ENCODE measurements at regions not wholly inside any gene's neighbourhood (a gene's known extent, or its start where the extent isn't known, plus 50 kb on each side); places are given as distances from the start of the nearest gene placed in this dataset.
"Not testable (repeated sequence)": the region's sequence is repeated elsewhere in the genome, so short reads cannot be mapped to it uniquely, and the experiment has no call there.

DNA sequence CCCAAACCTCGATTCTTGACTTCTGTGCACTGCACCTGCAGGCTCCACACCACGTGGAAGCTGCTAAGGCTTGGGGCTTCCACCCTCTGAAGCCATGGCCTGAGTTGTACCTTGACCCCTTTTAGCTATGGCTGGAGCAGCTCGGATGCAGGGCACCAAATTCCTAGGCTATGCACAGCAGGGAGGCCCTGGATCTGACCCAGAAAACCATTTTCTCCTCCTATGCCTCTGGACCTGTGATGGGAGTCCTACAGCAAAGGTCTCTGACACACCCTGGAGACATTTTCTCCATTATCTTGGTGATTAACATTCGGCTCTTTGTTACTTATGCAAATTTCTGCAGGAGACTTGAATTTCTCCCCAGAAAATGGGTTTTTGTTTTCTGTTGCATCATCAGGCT, 309.2 kb upstream of the DDI1 start:
- no peak for DNase-seq (ENCODE audit: low read depth in 2 of 3, low spot score in 1 of 3)

DNA sequence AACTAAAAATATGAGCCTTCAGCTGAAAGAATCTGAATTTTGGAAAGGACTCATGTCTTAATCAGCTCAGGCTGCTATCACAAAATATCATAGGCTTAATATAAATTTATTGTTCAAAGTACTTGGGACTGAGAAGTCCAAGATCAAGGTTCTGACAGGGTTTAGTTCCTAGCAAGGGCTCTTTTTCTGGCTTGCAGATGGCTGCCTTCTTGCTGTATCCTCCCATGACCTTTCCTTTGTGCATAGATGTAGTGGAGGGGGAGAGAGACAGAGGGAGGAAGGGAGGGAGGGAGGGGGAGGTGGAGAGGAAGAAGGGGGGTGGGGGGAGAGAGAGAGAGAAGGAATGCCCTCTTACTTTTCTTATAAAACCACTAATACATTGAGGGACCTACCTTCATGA, 306.8 kb upstream of the DDI1 start:
- DNase-seq (ENCODE audit: low read depth in 2 of 3, low spot score in 1 of 3), result no peak

DNA sequence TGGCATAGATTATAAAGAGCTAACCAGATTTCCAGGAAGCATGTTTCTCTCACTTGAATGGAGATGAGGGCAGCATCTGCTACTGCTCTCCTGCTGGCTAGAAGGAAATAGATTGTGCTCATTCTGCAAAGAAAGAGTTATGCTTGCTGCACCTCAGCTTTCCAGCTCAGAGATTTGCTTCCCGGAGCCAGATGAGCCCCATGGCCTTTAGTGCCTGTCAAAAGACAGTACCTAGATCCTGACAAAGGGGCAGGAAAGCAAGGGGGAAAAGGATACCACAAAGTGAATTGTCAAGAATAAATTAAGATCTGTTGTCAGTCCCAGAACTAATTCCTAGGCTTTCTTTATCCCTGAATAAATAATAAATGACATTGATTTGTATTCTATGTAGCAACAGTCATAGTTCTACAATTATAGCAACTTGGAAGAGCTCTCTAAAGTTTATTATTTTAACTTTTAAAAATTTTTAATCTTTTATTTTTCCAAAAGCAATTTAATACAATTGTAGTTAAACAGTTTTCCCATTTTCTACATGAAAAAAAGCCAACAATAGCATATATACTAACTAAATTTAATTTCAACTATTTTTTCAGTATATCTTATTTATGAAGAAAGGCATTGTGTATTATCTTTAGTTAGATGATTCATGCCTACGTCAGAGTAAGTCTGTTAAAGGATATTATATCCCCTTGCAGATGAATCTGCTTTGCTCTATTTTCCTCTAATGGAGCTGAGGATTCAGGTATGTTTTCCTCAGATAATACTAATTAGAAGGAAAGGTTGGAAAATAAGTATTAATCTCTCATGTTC, 306.1 kb upstream of the DDI1 start:
- no peak for DNase-seq (ENCODE audit: low read depth in 2 of 3, low spot score in 1 of 3)

DNA sequence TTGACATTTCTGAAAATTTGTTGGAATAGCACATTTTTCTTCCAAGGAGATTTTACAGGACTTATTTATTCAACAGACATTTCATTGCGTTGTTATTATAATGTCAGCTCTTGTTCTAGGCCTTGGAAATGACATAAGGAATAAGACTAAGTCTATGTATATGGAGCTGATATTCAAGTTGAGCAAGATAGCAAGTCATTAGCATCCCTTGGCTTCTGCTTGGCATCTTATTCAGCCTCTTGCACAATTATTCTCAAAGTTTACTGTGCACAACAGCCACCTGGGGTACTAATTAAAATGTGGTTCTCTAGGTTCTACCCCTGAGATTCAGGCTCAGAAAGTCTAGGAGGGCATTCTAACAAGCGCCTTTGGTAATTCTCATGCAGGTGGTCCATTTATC, 304.8 kb upstream of the DDI1 start:
- no peak for DNase-seq (ENCODE audit: low read depth in 2 of 3, low spot score in 1 of 3)

DNA sequence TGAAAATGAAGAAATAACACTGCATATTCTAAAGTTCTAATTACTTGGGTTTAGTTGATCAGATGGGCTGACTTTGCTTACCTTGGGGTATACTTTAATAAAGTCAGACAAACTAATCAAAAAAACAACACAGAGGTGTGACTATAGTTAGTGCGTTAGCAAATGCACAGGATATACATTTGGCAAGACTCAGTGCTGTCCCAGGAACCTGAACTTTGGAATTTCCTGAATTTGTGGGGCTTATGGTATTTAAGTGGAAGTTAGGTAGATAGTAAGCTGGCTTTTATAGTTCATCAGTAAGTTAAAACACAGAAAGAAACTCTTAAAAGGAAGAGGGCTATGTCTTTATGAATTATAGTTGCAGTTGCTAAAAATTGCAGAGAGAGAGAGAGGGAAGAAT, 302.6 kb upstream of the DDI1 start:
- DNase-seq (ENCODE audit: low read depth in 2 of 3, low spot score in 1 of 3), result no peak

DNA sequence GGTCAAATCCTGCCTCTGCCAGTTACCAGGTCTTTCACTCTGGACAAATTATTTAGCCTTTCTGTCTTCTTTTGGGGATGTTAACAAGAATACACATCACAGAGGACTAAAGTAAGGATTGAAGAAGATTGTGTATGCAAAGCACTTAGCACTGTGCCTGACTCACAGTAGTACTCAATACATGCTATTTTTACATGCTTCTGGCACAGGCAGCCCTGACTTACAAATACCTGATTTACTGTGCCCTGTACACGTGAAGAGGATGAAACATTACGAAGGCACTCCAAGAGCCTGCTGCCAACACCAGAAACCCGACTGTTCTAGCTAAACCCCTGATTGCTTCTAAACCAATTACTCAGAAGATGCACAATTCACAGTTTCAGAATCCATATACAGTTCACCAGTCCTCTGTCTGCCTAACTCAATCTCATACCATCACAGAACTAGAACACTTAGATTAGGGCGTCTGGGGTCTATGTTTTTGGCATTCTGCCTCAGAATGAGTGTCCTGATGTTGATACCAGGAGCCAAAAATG, 300.9 kb upstream of the DDI1 start:
- no peak for DNase-seq (ENCODE audit: low read depth in 2 of 3, low spot score in 1 of 3)

DNA sequence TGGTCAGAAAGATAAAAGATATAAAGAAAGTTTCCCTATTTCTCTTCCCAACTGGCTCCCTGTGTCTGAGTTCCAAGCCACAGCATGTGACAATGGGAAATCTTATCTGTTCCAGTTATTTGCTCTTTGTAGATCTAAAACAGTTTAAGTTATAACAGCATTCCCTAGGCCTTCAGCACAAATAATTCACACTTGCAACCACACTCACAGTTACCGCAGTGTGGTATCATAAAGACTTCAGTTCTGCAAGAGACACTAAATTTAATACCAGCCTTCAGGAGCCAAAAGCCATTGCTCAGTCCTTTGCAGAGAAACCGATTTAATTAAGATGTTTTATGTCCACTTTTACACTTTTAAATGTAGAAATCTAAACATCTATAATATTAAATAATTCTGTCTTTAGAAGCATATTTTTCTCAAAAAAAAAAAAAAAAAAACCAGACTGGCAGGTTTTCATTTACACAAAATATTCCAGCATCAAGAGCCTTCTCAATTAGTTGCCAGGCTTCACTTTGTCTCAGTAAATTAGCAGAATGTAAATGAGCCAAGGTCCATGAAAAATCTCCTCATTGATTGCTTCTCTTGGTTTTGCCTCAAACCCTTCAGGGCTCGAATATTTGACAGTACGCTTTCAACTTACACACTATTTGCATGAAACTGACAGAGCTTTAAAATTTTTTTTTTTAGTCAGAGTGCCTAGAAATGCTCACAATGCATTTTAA, 300.0 kb upstream of the DDI1 start:
- no peak for DNase-seq (ENCODE audit: low read depth in 2 of 3, low spot score in 1 of 3)

DNA sequence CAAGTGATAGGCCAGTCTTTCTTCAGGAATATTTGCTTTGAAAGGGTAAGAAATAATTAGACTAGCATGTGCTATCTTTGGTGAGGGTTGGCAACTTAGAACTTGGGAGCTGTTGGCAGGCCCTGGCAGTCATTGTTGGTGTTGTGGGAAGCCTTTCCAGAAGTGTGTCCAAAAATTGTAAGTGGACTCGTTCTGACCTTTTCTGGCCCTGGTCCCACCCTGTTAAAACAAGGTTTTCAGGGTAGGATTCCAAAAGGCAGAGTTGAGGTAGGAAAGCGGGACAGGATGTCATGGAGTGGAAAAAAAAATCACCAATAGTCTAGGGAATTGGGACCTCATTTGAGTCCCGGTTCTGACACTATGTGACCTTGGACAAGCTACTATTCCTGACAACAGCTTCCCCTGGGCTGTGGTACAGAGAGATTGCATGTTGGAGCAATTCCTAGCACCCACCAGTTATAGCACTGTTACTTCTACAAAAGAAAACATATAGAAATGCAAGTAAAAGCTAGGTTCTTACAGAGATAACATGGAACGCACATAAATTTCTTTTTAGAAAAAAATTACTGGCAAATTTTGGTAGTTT, 299.3 kb upstream of the DDI1 start:
- DNase-seq (ENCODE audit: low read depth in 2 of 3, low spot score in 1 of 3), result no peak

DNA sequence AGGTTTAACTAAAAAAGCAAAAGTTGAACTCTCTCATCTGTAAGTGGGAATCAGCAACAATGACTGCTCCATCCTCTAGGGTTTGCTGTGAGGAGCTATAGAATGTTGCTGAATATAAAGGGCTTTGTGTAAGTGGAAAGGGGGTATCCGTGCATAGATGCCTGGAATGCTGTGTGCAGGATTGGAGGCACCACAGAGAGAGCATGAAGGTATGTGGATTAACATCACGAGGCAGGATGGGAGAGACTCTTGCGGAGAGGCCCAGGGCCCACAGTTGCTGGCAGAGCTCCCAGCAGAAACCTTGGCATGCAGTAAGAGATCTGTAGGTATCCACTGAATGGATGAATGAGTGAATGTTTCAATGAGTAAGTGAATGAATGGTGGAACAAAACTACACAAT, 298.7 kb upstream of the DDI1 start:
- no peak for DNase-seq (ENCODE audit: low read depth in 2 of 3, low spot score in 1 of 3)

DNA sequence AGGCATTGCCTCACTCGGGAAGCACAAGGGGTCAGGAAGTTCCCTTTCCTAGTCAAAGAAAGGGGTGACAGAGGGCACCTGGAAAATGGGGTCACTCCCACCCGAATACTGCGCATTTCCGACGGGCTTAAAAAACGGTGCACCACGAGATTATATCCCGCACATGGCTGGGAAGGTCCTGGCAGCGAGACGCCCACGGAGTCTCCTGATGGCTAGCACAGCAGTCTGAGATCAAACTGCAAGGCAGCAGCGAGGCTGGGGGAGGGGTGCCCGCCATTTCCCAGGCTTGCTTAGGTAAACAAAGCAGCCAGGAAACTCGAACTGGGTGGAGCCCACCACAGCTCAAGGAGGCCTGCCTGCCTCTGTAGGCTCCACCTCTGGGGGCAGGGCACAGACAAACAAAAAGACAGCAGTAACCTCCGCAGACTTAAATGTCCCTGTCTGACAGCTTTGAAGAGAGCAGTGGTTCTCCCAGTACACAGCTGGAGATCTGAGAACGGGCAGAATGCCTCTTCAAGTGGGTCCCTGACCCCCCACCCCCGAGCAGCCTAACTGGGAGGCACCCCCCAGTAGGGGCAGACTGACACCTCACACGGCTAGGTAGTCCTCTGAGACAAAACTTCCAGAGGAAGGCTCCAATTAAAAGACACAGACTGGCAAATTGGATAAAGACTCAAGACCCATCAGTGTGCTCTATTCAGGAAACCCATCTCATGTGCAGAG, 297.2 kb upstream of the DDI1 start:
- DNase-seq (ENCODE audit: low read depth in 2 of 3, low spot score in 1 of 3), result not testable (repeated sequence)

DNA sequence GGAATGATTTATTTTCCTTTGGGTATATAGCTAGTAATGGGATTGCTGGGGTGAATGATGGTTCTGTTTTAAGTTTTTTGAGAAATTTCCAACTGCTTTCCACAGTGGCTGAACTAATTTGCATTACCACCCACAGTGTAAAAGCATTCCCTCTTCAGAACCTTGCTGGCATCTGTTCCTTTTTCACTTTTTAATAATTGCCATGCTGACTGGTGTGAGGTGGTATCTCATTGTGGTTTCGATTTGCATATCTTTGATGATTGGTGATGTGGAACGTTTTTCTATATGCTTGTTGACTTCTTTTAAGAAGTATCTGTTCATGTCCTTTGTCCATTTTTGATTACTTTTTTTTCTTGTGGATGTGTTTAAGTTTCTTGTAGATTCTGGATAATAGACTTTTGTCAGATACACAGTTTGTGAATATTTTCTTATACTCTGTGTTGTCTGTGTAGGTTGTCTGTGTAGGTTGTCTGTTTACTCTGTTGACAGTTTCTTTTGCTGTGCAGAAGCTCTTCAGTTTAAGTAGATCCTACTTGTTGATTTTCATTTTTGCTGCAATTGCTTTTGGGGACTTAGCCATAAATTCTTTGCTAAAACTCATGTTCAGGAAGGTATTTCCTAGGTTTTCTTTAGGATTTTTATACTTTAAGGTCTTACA, 291.8 kb upstream of the DDI1 start:
- DNase-seq (ENCODE audit: low read depth in 2 of 3, low spot score in 1 of 3), result no peak

DNA sequence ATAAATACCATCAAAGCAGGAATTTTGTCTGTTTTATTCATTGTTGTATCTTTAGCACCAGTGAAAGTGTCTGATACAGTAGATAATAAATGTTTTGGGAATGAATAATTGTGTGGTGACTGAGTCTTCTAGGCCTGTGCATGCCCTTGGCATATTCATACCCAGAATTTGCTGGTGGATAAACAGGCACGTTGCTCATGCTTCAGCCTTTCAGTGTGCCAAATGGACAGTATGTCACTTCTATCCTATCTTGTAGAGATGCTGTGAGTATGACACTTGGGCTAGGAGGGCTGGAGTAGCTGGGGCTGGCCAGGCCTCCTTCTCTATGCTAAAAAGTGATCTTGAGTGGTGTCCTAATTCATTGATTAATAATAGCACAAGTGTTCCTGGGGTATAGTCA, 287.3 kb upstream of the DDI1 start:
- no peak for DNase-seq (ENCODE audit: low read depth in 2 of 3, low spot score in 1 of 3)

DNA sequence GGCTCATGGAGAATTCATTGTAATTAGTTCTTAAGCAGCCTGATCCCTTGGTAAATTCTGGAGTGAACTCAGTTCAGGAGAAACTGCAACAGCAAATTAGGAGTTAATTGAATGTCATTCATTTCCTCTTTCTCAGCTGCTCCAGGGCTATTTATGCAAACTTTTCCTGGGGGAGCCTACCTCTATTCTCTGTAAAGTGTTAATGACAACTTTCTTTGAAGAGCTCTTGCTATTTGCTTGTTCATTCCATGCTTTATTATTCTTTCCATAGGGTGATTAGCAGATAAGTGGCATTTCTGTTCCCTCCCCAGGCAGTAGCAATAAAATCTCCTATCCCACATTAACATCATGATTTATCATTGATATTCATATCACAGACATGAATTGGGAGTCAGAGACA, 267.6 kb upstream of the DDI1 start:
- DNase-seq (ENCODE audit: low read depth in 2 of 3, low spot score in 1 of 3), result no peak

DNA sequence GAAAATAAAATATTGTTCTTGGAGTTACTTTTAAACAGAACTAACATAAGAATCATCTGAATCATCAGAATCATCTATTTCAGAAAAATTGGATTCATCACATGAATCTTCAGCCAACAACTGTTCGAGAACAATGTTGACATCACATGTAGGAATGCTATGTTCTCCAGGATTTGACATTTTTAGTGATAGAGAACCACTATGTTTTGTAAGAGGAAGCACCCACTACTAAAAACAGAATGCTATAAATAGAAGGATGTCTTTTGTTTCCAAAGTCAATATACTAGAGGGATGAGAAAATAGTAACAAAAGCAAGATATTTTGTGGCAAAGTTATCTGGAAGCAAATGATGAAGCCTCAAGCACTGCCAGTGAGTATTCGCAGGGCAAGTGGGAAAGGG, 263.4 kb upstream of the DDI1 start:
- DNase-seq (ENCODE audit: low read depth in 2 of 3, low spot score in 1 of 3), result no peak

DNA sequence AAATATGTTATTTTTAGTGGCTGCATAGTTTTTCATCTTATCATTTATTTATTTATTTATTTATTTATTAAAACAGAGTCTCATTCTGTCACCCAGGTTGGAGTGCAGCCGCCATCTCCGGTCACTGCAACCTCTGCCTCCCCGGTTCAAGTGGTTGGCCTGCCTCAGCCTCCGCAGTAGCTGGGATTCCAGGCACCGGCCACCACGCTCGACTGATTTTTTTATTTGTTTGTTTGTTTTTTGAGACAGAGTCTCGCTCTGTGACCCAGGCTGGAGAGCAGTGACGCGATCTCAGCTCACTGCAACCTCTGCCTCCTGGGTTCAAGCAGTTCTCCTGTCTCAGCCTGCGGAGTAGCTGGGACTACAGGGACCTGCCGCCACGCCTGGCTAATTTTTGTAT, 262.9 kb upstream of the DDI1 start:
- no peak for DNase-seq (ENCODE audit: low read depth in 2 of 3, low spot score in 1 of 3)

DNA sequence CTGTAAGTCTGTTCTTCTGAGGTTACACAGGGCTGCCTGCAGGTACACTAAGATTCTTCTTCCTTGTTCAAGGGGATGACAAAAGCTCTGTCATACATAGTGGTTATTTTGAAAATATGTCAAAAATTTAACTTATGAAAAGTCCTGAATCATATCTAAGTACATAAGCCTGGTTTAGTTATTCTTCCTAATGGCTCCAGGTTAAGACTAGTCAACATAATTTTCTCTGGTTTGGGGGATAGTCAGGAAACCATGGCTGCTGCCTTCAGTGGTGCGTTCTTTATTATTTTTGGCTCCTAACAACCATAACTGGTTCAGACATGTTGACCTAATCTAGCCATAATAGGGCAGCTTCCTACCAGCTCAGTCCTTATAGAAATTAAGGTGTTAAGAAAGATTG, 257.4 kb upstream of the DDI1 start:
- no peak for DNase-seq (ENCODE audit: low read depth in 2 of 3, low spot score in 1 of 3)

DNA sequence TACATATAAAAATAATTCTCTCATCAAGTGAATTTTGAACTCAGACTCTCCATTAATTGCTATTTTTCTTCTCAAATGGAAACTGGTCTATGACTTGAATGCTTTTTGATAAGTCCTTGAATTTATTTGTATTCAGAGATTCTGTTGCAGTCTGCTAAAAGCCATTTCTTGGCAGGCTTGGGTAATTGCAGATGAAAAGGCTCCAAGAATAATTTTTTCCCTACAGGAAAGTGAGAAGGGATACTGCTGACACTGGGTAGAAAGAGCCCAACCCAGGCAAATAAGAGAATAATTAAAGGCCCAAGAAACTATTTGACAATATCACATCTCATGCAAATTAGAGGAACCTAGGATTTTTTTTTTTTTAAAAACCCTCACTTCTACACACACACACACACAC, 246.5 kb upstream of the DDI1 start:
- DNase-seq (ENCODE audit: low read depth in 2 of 3, low spot score in 1 of 3), result no peak

DNA sequence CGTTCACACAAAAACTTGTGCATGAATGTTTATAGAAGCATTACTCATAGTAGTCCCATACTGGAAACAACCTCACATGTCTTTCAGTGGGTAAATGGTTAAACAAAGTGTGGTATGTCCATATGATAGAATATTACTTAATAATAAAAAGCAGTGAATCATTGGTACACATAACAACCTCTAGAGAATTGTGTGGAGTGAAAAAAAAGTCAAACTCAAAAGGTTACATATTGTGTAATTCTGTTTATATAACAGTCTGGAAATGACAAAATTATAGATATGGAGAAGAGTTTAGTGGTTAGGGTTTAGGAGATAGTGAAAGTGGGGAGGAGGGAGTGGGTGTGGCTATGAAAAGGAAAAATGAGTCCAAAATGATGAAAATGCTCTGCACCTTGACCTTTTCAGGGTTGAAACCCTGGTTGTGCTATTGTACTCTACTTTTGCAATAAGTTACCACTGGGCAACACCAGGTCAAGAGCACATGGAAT, 243.4 kb upstream of the DDI1 start:
- no peak for DNase-seq (ENCODE audit: low read depth in 2 of 3, low spot score in 1 of 3)

DNA sequence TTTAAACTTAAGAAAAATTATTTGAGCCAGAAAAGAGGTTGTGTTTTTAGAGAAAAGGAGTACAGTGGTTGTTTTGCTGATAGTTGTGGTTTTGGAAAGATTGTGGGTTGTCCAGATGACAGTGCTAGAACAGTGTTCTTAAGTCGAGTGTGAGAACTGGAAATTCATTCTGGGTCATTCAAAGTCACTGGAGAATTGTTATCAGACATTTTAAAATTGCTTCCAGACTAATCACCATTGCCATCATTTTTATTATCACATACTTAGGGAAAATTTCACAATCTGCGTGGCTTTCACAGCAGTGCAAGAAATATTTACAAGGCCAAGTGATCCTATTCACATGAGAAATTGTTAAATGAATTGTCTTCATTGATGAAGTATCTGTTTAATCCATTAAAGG, 242.2 kb upstream of the DDI1 start:
- DNase-seq (ENCODE audit: low read depth in 2 of 3, low spot score in 1 of 3), result no peak

DNA sequence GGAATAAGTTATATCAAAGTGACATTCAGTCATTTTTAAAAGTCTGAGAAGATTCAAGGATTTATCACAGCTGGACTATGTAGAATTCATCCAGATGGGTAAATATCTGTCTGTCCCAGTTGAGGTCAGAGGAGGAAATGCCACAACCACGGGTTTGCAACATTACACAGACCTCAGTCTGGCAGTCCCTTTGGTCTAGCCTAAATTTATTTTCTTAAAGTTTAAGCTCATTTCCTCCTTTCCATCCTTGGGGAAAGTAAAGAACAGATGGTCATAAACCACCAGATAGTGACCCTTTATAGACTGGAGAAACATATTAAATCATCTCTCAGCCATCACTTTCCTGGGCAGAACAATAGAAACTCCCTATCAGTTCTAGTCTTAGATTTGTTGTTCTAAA, 238.4 kb upstream of the DDI1 start:
- DNase-seq (ENCODE audit: low read depth in 2 of 3, low spot score in 1 of 3), result no peak

DNA sequence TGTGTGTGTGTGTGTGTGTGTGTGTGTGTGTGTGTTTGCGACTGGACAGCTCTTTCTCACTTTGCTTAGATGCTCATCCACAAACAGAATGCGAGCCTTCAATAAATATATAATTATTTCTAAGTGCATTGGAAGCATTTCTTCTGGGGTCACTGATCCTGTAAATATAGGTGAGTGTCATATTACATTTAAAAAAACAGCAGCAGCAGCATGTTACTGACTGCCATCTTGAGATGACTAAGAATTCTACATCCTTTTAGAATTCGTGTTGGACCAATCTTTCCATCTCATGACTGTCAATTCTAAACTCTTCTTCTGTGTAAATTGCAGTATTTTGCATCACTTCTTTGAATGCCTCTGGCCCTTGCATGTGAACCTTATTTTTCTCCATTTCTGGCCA, 238.0 kb upstream of the DDI1 start:
- DNase-seq (ENCODE audit: low read depth in 2 of 3, low spot score in 1 of 3), result no peak
